Heart left ventricle (tissue), 13 donors: ENCODE measurements at regions not wholly inside any gene's neighbourhood (a gene's known extent, or its start where the extent isn't known, plus 50 kb on each side); places are given as distances from the start of the nearest gene placed in this dataset.

ENCODE experiments used
- CTCF ChIP-seq, 12 donors: fragments of 200-600 bp; sonication (generic) in 4 of 12; IDR thresholded peaks; one replicate each; pipeline versions ENCODE4 v1.5.0 to v1.8.0; 2018 to 2022; ENCODE audit warnings: antibody characterized with exemption in 12 of 12, mild to moderate bottlenecking in 5 of 12
- POLR2A ChIP-seq, 2 donors: fragments of 450-650 bp; IDR thresholded peaks; one replicate each; pipeline ENCODE4 v1.6.1; 2017; ENCODE audit warnings: antibody characterized with exemption in 2 of 2, mild to moderate bottlenecking in 2 of 2, moderate library complexity in 2 of 2
- donor health status: ischemic (EF 13 %, LVEDD 7.1; RV severe dilation, severe dysfunction).
- donor health status: DM: no; HTN: yes; CAD: no.
- donor health status: DM: no; HTN: no; CAD: no.
- donor health status: ischemic (EF 25% LVEDD 6.9; RV normal size, moderate dysfunction).
- donor health status: ischemic (EF 25% LVEDD 5.7; RV mildly dilated, moderate dysfunction).
- donor health status: ischemic (EF 35%, LVEDD 5.7; RV mildly dilated, moderate dysfunction).
- donor health status: nonischemic (EF 11% LVEDD 7.7; RV severe dilation, severe dysfunction).
- donor health status: DM: yes; HTN: yes; CAD: no.
- donor health status: PGD.
- donor health status: ischemic (EF 29% LVEDD 5.4; RV normal size, mild dysfunction).
- donor health status: nonischemic (EF 23%, LVEDD 6.1; RV moderate dilation, normal function).

DNA sequence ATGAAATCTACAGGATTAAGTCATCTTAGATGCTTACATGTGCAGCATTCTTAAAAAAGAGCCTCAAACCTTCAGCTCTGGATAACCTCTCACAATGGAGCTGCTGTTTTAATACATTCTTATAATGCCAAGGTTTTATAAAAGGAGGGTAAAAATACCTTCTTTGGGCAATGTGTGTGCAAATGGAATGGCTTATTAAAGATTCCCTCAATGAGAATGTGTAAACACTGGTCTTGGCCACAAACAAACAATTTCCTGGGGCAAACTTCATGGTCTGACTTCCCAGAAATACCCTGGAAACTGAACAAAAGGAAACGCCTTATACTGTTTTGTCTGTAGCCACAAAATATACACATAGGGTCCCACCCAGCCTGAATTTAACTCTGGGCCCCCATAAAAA is 148.6 kb upstream of the INTU start:
- TF ChIP-seq CTCF (IDR thresholded peaks at IDR 0.05) (no peak), POLR2A (IDR thresholded peaks at IDR 0.05) (no peak)
